HCT116 (cell line): ENCODE measurements at regions not wholly inside any gene's neighbourhood (a gene's known extent, or its start where the extent isn't known, plus 50 kb on each side); places are given as distances from the start of the nearest gene placed in this dataset.
"Not testable (repeated sequence)": the region's sequence is repeated elsewhere in the genome, so short reads cannot be mapped to it uniquely, and the experiment has no call there.

ENCODE experiments used
- ATAC-seq: fragments of 200-7000 bp; cut with Tn5 transposase; 2 replicates; pipeline ENCODE4 v1.9.1; 2020; ENCODE audit warnings: mild to moderate bottlenecking, moderate library complexity
- BruUV-seq: library from RNA; stranded (reverse); fragments of 400-500 nt; replicated peaks from 2 replicates; lab custom pipeline; 2021; lab: Mats Ljungman, UMichigan
- CTCF ChIA-PET: fragments of 300-600 bp; sonication (Branson Sonifier 250); formaldehyde crosslinking; loops from one replicate; lab custom pipeline; 2021; ENCODE audit warnings: antibody characterized with exemption; lab: Charles Lee
- POLR2A ChIA-PET: fragments of 300-600, 350-600 bp; sonication (Branson Sonifier 250); formaldehyde crosslinking; loops from one replicate; lab custom pipeline; 2021; ENCODE audit warnings: antibody characterized with exemption; lab: Charles Lee
- RAD21 ChIA-PET, 2 experiments: fragments of 300-600 bp; sonication (Branson Sonifier 250); formaldehyde crosslinking; loops; one replicate each; lab custom pipeline; 2023; ENCODE audit warnings: low total read pairs in 2 of 2; ENCODE audit not compliant: uncharacterized antibody in 2 of 2, unreplicated experiment in 2 of 2, low non-redundant PET in 1 of 2; lab: Charles Lee
- DNase-seq: peaks from one replicate; pipeline ENCODE4 v3.0.0-alpha.2; 2010; ENCODE audit warnings: low read depth, low spot score
- H2AFZ ChIP-seq: fragments of 200-600 bp; shearing (Covaris generic), sonication (generic); 2 replicates; pipeline ENCODE4 v1.6.1; 2017; ENCODE audit warnings: low read depth, mixed run types, mixed read lengths, antibody characterized with exemption, low read length; ENCODE audit not compliant: poor library complexity, severe bottlenecking
- H3K27ac ChIP-seq: 2 replicates; pipeline ENCODE4 v1.5.1; 2012; ENCODE audit warnings: low read depth, low read length
- H3K27me3 ChIP-seq: fragments of 200-600 bp; sonication (generic); 2 replicates; pipeline ENCODE4 v1.6.1; 2016; ENCODE audit warnings: mixed run types, low read length, mixed read lengths; ENCODE audit not compliant: insufficient read depth
- H3K36me3 ChIP-seq, 2 experiments: fragments of 200-500 bp in 1 of 2; fragments of 200-600 bp in 1 of 2; sonication (Bioruptor generic) in 1 of 2; sonication (generic) in 1 of 2; 2 replicates each; pipeline versions ENCODE4 v1.5.1 to v1.6.1; 2014 to 2016; ENCODE audit warnings: low read length in 2 of 2, inconsistent platforms in 1 of 2, mixed read lengths in 1 of 2, mixed run types in 1 of 2; ENCODE audit not compliant: insufficient read depth in 2 of 2, control insufficient read depth in 1 of 2
- H3K4me1 ChIP-seq, 2 experiments: fragments of 200-600 bp in 1 of 2; sonication (generic) in 1 of 2; 2 replicates each; pipeline versions ENCODE4 v1.5.1 to v1.6.1; 2012 to 2017; ENCODE audit warnings: low read length in 2 of 2, inconsistent platforms in 1 of 2, mild to moderate bottlenecking in 1 of 2, mixed read lengths in 1 of 2, mixed run types in 1 of 2, moderate library complexity in 1 of 2; ENCODE audit not compliant: insufficient read depth in 2 of 2, control insufficient read depth in 1 of 2
- H3K4me2 ChIP-seq: fragments of 200-600 bp; sonication (generic); 2 replicates; pipeline ENCODE4 v1.6.1; 2017; ENCODE audit warnings: mixed run types, low read length, mixed read lengths
- H3K4me3 ChIP-seq, 2 experiments: fragments of 200-600 bp in 1 of 2; sonication (generic) in 1 of 2; replicated peaks in 1 of 2; 2 replicates each; pipeline ENCODE4 v1.5.1; 2011 to 2016; ENCODE audit warnings: low read length in 2 of 2, control low read depth in 1 of 2, low read depth in 1 of 2, mild to moderate bottlenecking in 1 of 2, mixed read lengths in 1 of 2, mixed run types in 1 of 2
- H3K79me2 ChIP-seq: fragments of 200-600 bp; sonication (generic); 2 replicates; pipeline ENCODE4 v1.6.1; 2017; ENCODE audit warnings: mild to moderate bottlenecking, mixed run types, low read length, moderate library complexity, mixed read lengths; ENCODE audit not compliant: insufficient read depth
- H3K9ac ChIP-seq: fragments of 200-600 bp; sonication (generic); 2 replicates; pipeline ENCODE4 v1.6.1; 2016; ENCODE audit warnings: low read length, mixed read lengths
- H3K9me2 ChIP-seq: fragments of 200-600 bp; sonication (generic), shearing (Covaris generic); 2 replicates; pipeline ENCODE4 v1.6.1; 2017; ENCODE audit warnings: mixed run types, mild to moderate bottlenecking, moderate library complexity; ENCODE audit not compliant: insufficient read depth
- H3K9me3 ChIP-seq, 2 experiments: fragments of 200-500 bp in 1 of 2; fragments of 200-600 bp in 1 of 2; sonication (Bioruptor generic) in 1 of 2; sonication (generic) in 1 of 2; 2 replicates each; pipeline ENCODE4 v1.6.1; 2014 to 2017; ENCODE audit warnings: low read length in 2 of 2, mixed read lengths in 2 of 2, inconsistent platforms in 1 of 2, low read depth in 1 of 2, mild to moderate bottlenecking in 1 of 2, mixed run types in 1 of 2, moderate library complexity in 1 of 2; ENCODE audit not compliant: control insufficient read depth in 1 of 2, insufficient read depth in 1 of 2
- H4K20me1 ChIP-seq: fragments of 200-600 bp; sonication (generic), shearing (Covaris generic); 2 replicates; pipeline ENCODE4 v1.6.1; 2017; ENCODE audit warnings: mixed run types, mild to moderate bottlenecking, moderate library complexity; ENCODE audit not compliant: insufficient read depth
- ATF3 ChIP-seq: IDR thresholded peaks from 2 replicates; pipeline ENCODE4 v1.6.1; 2012
- CBX3 ChIP-seq: IDR thresholded peaks from 2 replicates; pipeline ENCODE4 v1.6.1; 2012; ENCODE audit warnings: low read depth
- CEBPB ChIP-seq: IDR thresholded peaks from 2 replicates; pipeline ENCODE4 v1.6.1; 2012; ENCODE audit warnings: low read depth
- CTCF ChIP-seq, 3 experiments: fragments of 200-600 bp in 1 of 3; sonication (generic) in 1 of 3; IDR thresholded peaks in 2 of 3; conservative IDR thresholded peaks in 1 of 3; 2 replicates each; pipeline ENCODE4 v1.5.1; 2012 to 2017; ENCODE audit warnings: low read depth in 2 of 3, low read length in 2 of 3, antibody characterized with exemption in 1 of 3, borderline replicate concordance in 1 of 3, control low read depth in 1 of 3, mild to moderate bottlenecking in 1 of 3, mixed read lengths in 1 of 3, mixed run types in 1 of 3, moderate library complexity in 1 of 3; ENCODE audit not compliant: insufficient read depth in 1 of 3
- EGR1 ChIP-seq: IDR thresholded peaks from 2 replicates; pipeline ENCODE4 v1.6.1; 2012; ENCODE audit warnings: low read depth
- EZH2 ChIP-seq: fragments of 200-600 bp; sonication (generic); IDR thresholded peaks from 2 replicates; pipeline ENCODE4 v1.6.1; 2017; ENCODE audit warnings: antibody characterized with exemption, mixed run types
- JUND ChIP-seq: IDR thresholded peaks from 2 replicates; pipeline ENCODE4 v1.6.1; 2012
- MAX ChIP-seq: IDR thresholded peaks from 2 replicates; pipeline ENCODE4 v1.6.1; 2012
- POLR2AphosphoS5 ChIP-seq: IDR thresholded peaks from 2 replicates; pipeline ENCODE4 v1.6.1; 2011; ENCODE audit warnings: mild to moderate bottlenecking, low read depth, low read length, moderate library complexity
- SIN3A ChIP-seq: IDR thresholded peaks from 2 replicates; pipeline ENCODE4 v1.6.1; 2012; ENCODE audit warnings: low read depth
- SRF ChIP-seq: IDR thresholded peaks from 2 replicates; pipeline ENCODE4 v1.6.1; 2012; ENCODE audit warnings: low read depth
- TCF7L2 ChIP-seq: IDR thresholded peaks from 2 replicates; pipeline ENCODE4 v1.7.0; 2011; ENCODE audit warnings: borderline replicate concordance, inconsistent platforms; ENCODE audit not compliant: insufficient read depth, insufficient read length; ENCODE audit errors: extremely low read depth
- ZNF274 ChIP-seq: fragments of 200-500 bp; sonication (Bioruptor generic); IDR thresholded peaks from 2 replicates; pipeline ENCODE4 v1.6.1; 2014; ENCODE audit warnings: mild to moderate bottlenecking, low read depth, low read length, inconsistent platforms
- intact Hi-C: fragments of 100-400 bp; cut with micrococcal nuclease; formaldehyde crosslinking; loops from 2 replicates; pipeline ENCODE4 v1.10.0; 2022

GRCh38 chr12:31805681-31806080 is 76.9 kb upstream of the AMN1 start:
- BruUV-seq, intact Hi-C loops, POLR2A ChIA-PET: not testable (repeated sequence)

GRCh38 chr12:31804707-31805106 is 75.9 kb upstream of the AMN1 start:
- H3K27me3 ChIP-seq, H3K4me2 ChIP-seq, BruUV-seq, POLR2A ChIA-PET, H2AFZ ChIP-seq, H3K36me3 ChIP-seq, H3K79me2 ChIP-seq, H3K9me3 ChIP-seq, H3K9ac ChIP-seq, RAD21 ChIA-PET, intact Hi-C loops, H3K9me2 ChIP-seq, DNase-seq, H4K20me1 ChIP-seq, H3K4me1 ChIP-seq, H3K27ac ChIP-seq, ATAC-seq, H3K4me3 ChIP-seq: not testable (repeated sequence)
- CTCF ChIA-PET, result interaction anchor here (0.9 kb wide), 1 partner anchor 8 kb away, joined by 3 read pairs; no protein-coding TSS in a partner anchor

More at GRCh38 chr12:31805681-31806080, 76.9 kb upstream of the AMN1 start:
- H3K27me3 ChIP-seq, H4K20me1 ChIP-seq, RAD21 ChIA-PET, H3K27ac ChIP-seq, H3K9me2 ChIP-seq, CTCF ChIA-PET, H3K4me3 ChIP-seq, ATAC-seq, H3K4me1 ChIP-seq, H3K36me3 ChIP-seq, H3K79me2 ChIP-seq, H3K4me2 ChIP-seq, H3K9ac ChIP-seq, H2AFZ ChIP-seq, H3K9me3 ChIP-seq, DNase-seq: not testable (repeated sequence)

- Histone ChIP-seq H3K9me2 (no peaks in the 10 kb centered on the region), H3K27me3 (no peaks in the 10 kb centered on the region), H2AFZ (peak overlapping the region; percentile 66), H3K4me3 (no peak overlapping the region), H3K36me3 (no peaks in the 10 kb centered on the region), H4K20me1 (no peaks in the 10 kb centered on the region), H3K4me1 (no peaks in the 10 kb centered on the region), H3K79me2 (no peaks in the 10 kb centered on the region), H3K27ac (no peak overlapping the region), H3K9me3 (no peaks in the 10 kb centered on the region), H3K4me2 (no peak overlapping the region), H3K9ac (no peak overlapping the region)
- DNase-seq, result no peak
- intact Hi-C loops, result no loop called here
- no TSS peak for BruUV-seq
- no peak for ATAC-seq
- ChIA-PET RAD21 (no interaction called here), POLR2A (no interaction called here), CTCF (interaction anchor here (0.9 kb wide), 1 partner anchor 9 kb away, joined by 3 read pairs; no protein-coding TSS in a partner anchor)
- TF ChIP-seq ATF3 (no peak), CBX3 (no peak), POLR2AphosphoS5 (no peak), SRF (no peak), CEBPB (no peak), EGR1 (no peak), CTCF (IDR thresholded peaks at IDR 0.05 in 2 of 3, conservative IDR thresholded peaks at IDR 0.05 in 1 of 3; ENCODE audit: borderline replicate concordance in 1 of 3, insufficient read depth in 1 of 3, low read depth in 2 of 3, low read length in 2 of 3) (no peak), EZH2 (no peak), SIN3A (no peak), MAX (no peak), ZNF274 (no peak), JUND (no peak), TCF7L2 (no peak)
These were observed 75.3 kb upstream of the AMN1 start for GRCh38 chr12:31804185-31804504.
